ENCODE measurements at regions not wholly inside any gene's neighbourhood (a gene's known extent, or its start where the extent isn't known, plus 50 kb on each side); places are given as distances from the start of the nearest gene placed in this dataset.

DNA sequence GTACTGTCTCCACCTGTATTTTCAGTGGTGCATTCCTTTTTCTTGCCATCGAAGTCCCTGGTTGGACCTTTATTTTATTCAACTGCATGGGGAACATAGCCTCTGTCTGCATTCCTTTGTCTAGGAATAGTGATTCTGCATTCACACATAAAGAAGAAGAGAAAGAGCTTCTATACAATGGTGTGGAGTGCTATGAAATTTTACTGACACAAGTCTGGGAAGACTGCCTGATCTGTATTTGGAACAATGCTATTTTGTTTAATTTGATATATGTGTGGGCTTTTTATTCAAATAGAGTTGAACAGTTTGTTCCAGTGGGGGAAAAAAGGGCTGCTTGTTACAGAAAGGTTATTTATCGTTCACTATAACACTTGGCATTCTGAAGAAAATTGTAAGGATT, 375.7 kb upstream of the POU3F2 start:
- TF ChIP-seq, protein P1, sequence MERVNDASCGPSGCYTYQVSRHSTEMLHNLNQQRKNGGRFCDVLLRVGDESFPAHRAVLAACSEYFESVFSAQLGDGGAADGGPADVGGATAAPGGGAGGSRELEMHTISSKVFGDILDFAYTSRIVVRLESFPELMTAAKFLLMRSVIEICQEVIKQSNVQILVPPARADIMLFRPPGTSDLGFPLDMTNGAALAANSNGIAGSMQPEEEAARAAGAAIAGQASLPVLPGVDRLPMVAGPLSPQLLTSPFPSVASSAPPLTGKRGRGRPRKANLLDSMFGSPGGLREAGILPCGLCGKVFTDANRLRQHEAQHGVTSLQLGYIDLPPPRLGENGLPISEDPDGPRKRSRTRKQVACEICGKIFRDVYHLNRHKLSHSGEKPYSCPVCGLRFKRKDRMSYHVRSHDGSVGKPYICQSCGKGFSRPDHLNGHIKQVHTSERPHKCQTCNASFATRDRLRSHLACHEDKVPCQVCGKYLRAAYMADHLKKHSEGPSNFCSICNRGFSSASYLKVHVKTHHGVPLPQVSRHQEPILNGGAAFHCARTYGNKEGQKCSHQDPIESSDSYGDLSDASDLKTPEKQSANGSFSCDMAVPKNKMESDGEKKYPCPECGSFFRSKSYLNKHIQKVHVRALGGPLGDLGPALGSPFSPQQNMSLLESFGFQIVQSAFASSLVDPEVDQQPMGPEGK (CRISPR knock-in tag; IDR thresholded peaks at IDR 0.05; ENCODE audit: borderline replicate concordance), result no peak
- TF ChIP-seq ZNF565 (CRISPR knock-in tag; conservative IDR thresholded peaks at IDR 0.05; ENCODE audit: low read depth) (no peak), RARB (CRISPR knock-in tag; IDR thresholded peaks at IDR 0.05) (no peak), CSDC2 (CRISPR knock-in tag; IDR thresholded peaks at IDR 0.05) (no peak)

Measured in SK-N-SH treated with all-trans-retinoic acid at 6 μM for 48 hours (cell line).